Hematopoietic multipotent progenitor cell treated with erythropoietin and hydrocortisone succinate and interleukin-3 and kit ligand, for 17 days (in vitro differentiated cells): ENCODE measurements at regions not wholly inside any gene's neighbourhood (a gene's known extent, or its start where the extent isn't known, plus 50 kb on each side); places are given as distances from the start of the nearest gene placed in this dataset.

Experiments
- DNase-seq: peaks from one replicate; pipeline ENCODE4 v3.0.0-alpha.2; 2015; ENCODE audit warnings: low spot score

DNA sequence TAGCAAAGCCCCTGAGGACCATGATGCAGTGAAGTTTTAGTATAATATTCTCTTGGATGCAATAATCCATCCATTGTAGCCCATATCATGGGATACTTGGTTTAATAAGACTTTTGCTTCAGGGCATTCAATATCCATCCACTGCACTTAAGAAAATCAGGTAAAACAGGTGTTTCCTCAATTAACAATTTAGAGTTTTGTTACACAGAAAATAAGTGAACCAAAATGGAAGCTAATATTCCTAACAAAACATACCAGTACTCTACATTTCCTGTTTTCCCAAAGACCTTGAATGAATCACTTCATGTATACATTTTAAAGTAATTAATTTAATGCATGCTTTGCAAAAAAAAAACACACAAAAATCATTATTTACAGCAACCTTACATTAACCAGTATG is 305.6 kb downstream of the NR2F1-AS1 start:
- DNase-seq = no peak

DNA sequence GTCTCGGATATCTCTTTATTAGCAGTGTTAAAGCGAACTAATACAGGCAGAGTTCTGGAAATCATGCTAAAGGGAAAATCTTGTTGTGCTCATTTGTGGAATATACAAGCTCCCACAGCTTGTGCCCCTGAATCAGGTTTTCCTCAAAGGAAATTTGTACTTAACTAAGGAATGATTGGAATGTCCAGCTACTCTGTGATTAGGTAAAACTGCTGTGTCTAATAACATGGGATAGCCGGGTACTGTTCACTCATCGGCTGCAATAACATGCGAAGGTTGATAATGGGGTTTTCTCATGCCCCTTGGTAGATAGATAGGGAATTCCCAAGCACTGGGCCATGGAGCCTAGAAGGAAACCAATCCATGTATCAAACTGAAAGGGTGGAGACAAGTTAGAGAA is 306.7 kb downstream of the NR2F1-AS1 start:
- DNase-seq = no peak

DNA sequence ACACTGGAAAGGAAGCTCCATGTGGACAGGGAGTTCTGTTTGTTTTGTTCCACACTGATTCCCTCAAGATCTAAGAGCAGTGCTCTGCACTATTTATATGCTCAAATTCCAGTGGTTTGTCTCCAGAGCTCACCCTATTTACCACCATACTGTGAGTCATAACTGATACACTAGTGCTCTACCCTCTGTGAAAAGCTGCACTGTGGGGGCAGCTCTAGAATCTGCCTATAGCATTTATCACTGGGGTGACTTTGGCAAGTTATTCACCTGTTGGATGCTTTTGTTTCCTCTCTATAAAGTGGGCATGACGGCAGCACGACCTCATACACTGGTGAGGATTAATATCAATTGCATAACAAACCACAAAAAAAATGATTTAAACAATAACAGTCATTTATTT is 307.8 kb downstream of the NR2F1-AS1 start:
- DNase-seq = no peak

DNA sequence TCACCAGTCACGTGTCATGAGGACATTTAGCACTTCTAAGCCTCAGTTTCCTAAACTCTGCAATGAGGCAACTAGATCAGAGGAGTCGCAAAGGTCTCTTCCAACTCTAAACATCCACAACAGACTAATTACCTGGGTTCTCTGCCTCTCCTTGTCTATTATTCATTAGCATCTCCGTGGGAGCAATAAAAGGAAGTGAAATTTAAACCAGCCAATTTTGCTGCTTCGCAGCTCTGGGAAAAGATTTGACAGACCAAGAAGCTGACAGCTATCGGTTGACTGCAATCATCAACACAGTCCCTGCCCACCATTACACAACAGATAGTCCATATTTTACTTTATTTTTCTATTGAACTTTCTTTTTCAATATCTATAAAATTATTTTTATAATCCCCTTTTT is 308.9 kb downstream of the NR2F1-AS1 start:
- DNase-seq = no peak

DNA sequence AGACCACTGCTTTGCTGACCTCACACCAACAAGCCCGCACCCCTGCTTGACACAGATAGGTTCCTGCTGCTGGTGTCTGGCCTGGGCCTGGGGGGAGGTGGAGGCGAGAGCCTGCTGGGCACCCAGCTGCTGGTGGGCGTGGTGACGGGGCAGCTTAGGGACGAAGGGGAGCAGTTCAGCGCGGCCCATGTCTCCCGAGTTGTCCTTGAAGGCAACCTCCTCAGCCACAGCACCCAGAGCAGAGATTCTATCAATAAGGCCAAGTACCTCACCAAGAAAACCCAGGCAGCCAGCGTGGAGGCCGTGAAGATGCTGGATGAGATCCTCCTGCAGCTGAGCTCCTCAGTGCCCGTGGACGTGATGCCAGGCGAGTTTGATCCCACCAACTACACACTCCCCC is 313.3 kb downstream of the NR2F1-AS1 start:
- no peak for DNase-seq

DNA sequence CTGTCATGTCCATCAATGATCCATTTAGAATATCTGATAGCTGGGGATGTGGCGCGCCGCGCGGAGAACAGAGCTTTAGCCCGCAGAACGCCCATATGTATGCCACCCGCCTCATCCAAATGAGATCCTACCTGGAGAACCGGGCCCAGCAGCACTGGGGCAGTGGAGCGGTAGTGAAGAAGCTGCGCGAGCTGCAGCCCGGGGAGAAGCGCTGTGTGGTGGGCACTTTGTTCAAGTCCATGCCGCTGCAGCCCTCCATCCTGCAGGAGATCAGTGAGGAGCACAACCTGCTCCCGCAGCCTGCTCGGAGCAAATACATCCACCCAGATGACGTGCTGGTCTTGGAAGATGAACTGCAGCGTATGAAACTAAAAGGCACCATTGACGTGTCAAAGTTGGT is 313.7 kb downstream of the NR2F1-AS1 start:
- DNase-seq = no peak

DNA sequence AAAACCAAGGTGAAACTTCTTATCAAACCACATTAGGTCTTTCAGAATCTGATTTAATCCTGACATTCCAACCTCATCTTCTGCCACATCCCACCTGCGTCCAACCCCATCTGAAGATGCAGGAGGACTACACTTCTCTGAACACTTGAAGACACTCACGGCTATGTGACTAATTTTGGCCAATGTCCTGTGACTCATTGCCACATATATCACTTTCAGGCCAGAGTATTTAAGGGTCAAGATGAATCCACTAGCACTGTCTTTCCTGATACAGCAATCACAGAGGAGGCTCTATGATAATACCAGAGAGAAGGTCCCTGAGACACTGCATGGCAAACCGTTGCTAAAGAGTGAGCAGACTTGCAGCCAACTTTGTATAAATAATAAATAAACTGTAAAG is 323.4 kb downstream of the NR2F1-AS1 start:
- no peak for DNase-seq

DNA sequence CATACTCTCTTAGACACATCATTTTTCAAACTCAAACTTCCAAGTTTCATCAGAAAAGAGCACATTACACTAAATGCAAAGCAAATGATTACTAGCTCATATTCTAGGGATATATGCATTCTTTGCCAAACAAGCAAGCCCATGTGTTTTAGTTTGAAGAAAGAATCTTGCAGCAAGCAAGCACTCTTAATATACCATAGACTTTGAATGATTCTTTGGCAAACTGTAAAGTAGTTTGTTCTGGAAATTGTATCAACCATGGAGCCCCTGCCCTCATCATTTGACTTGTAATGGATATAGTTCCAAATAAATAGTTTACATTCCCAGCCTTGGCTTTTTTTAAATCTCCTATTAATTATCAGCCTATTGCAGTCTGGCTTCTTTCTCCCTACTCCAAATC is 325.2 kb downstream of the NR2F1-AS1 start:
- no peak for DNase-seq

DNA sequence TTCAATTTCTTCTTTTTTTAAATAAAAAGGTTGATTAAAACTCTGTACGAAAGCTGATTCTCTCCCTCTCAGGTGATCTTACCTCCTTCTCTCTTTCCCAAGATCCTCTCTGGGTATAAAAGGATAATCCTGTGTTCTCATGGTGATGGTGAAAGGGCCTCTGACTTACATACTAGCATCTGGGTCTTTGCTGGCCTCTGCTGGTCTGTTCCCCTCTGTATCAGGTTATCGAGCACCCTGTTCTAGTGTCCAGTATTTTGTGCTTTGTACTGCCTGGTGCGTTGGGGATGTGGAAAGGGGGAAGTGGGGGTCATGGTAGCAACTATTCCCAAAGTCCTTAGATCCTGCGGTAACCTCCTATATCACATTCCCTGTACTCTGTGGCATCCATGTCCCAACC is 328.9 kb downstream of the NR2F1-AS1 start:
- DNase-seq = no peak

DNA sequence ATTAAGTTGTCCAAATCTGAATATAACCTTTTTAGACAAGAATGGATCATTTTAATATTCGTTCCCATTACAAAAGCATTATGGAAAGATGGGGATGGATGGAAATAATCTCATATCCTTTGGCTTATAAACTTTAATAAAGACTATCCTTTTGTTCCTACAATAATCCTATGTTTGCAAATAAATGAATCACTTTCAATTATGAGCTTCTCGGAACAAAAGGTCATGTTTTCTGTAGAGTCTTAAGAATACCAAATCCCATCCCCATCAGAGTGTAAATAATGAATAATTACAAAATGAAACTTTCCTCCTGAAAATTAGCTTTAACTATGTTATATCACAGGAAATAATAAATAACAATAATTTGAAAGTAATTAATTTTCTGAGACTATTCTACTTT is 329.7 kb downstream of the NR2F1-AS1 start:
- DNase-seq = no peak

DNA sequence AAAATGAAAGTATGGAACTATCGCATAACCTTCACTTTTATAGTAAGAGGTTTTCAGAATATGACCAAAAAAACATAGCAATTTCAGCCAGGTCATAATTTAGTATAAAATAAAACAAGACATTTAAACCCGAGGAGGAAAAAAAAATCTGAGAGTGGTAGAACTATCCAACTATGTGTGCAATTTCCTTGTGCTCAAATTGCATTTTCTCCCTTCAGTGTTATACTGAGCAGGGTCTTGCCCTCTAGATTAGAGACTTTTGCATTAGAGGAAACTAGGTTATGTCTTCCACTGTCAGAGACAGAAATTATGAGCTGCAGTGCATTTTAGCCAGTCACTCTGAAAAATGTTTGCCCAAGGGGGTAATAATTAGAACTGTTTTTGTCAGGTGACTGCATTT is 330.6 kb downstream of the NR2F1-AS1 start:
- DNase-seq = no peak

DNA sequence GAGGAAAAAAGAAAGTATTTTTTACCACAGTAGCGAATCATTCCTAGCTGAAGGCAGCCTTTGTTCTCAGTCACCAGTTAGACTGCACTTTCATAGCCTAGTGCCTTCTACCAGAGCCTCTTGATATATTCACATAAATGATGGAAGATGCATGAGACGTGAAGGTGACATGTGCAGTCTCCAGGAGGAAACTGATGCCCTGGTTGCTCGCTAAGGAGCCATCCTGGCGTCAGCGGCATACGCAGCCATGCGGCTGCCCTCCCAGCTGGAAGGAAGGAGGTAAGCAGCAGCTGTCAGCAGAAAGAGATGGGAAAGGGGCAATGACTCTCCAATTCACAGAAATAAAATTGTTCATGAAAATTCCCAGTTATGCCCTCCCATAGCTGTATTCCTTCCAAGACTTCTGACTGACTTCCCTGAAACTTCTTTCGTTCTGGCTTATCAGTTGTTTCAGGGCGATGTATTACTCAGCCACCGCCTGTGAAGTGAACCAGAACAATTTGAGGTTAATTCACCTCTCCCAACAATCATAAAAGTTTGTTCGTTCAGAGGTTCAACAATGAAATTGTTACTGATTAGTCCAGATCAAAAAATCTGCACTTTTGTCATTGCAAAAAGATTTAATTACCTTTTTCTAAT is 331.2 kb downstream of the NR2F1-AS1 start:
- no peak for DNase-seq

DNA sequence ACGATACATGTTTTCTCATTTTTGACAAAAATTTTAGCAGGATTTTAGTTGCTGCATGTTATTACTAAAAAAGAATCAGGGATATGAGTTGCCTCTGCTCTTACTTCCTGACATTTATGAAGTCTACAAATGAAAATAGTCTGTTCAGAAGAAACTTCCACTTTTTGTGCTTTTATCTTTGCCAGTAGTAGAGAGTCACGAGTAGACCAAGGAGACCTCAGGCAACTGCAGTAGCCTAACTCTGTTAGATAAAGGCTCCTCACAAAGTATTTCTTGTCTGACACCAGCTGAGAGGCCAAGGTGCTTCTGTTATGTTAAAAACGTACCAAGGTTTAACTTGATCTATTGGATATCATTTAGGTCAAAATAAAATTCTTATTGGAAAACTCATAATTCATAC is 333.9 kb downstream of the NR2F1-AS1 start:
- DNase-seq = no peak

DNA sequence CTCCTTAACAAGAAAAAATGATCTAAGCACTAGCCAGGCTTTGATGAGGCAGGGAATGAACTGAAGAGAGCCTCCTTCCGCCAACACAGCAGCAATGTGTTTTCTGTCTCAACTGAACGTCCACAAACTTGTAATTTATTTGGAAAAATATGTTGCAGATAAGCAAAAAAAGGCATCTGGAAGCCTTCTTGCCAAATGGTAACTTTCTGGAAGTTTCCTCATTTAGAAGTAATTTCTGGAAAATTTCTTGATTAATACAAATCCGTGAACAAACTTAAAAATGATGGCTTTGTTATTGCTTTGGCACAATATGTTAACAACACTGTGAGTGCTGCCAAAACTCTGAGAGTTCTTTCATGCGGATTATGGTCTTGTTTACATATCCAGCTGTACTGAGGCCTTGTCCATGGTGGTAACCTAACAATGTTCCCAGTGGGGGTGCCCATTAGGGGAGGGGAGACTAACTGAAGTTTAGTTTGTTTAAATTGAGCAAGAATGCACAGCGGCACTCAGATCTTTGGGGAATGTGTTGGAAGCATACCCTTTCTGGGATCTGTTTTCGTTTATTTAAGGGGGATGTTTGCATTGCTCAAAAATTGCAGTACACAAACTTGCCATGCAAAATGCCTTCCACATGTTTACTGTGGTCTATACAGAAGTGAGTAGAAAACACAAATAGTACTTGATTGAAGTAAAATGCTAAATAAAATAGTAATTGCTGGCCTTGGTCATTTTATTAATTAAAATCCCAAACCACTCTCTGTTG is 334.7 kb downstream of the NR2F1-AS1 start:
- DNase-seq = no peak

DNA sequence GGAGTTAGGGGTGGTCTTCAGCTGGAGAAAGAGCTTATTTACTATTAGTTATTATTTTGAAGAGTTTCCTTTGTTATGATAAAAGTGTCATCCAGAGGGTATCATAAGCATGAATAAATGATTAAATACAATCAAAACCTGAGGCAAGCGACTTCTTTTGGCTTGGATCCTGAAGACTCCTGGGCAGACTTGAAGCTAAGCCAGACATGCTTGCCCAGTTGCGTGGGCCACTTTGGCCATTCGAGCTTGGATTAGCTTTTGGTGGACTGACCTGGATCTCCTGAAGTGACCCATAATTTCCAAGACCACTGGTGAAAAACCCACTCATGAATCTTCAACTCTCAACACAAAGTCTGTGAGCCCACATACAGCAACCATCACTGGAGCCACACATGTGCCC is 335.8 kb downstream of the NR2F1-AS1 start:
- no peak for DNase-seq

DNA sequence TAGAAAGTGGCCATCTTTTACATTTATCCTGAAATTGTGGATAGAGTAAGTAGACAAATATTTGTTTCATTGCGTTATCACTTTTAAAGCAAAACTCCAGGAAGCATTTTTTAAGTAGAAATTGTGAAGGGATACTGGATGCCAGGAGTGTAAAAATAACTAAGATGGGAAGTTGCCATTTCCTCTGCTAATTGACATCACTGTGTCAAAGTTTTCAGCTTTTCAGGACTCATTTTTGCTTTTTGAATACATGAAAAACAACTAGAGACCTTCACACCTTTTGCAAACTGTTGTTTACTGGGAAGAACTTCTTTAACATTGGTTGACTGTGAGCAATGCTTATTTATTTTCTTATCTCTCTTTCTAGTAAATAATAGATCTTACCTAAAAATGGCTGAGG is 337.5 kb downstream of the NR2F1-AS1 start:
- DNase-seq = no peak

DNA sequence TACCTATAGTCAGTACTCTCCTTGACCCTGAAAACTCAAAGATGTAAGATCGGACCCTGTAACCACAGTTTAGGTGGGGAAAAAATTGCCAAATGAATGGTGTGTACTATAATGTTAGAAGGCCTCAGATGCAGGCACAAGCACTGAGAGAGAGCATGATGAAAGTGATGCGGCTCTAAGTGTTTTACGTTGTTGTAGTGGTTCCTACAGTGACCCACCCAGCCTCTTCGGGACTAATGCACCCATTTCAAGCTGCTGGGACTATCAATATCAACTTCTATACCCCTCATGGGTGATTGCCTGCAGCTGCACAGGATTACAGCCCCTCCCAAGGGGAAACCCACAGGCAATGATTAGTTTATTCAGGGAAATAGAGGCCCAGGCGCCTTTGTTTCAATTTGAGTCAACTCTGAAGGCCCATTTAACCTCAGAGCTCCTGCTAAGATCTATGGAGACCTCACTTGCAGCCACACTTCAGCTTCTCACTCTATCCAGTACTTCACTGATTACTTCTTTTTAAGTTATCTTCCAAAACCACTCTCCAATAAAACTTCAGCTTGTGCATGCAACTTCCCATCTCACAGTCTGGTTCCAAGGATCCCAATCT is 340.7 kb downstream of the NR2F1-AS1 start:
- DNase-seq = no peak

DNA sequence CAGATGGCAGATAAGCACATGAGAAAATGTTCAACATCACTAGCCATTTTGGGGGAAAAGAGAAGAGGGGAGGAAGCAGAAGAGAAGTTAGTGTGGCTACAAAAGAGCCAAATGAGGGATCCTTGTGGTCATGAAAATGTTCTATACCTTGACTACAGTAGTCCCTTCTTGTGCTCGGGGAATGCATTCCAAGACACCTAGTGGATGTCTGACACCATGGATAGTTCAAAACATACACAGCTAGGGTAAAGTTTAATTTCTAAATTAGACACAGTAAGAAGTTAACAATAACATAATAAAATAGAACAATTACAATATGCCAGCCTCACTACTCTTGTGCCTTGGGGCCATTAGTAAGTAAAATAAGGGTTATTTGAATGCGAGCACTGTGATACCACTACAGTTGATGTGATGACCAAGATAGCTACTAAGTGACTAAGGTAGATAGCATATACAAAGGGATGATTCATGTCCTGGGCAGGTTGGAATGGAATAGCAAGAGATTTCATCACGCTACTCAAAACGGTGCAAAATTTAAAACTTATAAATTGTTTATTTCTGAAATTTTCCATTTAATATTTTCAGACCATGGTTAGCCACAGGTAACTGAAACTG is 344.1 kb downstream of the NR2F1-AS1 start:
- DNase-seq = no peak

DNA sequence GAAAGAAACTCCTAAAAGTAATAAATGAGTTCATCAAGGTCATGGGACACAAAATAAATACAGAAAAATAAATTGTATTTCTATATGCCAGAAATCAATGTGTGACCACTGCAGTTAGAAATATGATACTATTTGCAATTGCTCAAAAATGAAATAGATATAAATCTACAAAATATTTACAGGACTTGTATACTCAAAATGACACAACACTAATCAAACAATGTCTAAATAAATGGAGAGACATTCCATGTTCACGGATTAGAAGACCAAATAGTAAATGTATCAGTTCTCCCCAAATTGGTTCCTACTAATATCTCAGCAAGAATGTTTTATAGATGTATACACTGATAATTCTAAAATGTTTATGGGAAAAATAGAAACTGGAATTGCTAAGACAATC is 345.3 kb downstream of the NR2F1-AS1 start:
- DNase-seq = no peak

DNA sequence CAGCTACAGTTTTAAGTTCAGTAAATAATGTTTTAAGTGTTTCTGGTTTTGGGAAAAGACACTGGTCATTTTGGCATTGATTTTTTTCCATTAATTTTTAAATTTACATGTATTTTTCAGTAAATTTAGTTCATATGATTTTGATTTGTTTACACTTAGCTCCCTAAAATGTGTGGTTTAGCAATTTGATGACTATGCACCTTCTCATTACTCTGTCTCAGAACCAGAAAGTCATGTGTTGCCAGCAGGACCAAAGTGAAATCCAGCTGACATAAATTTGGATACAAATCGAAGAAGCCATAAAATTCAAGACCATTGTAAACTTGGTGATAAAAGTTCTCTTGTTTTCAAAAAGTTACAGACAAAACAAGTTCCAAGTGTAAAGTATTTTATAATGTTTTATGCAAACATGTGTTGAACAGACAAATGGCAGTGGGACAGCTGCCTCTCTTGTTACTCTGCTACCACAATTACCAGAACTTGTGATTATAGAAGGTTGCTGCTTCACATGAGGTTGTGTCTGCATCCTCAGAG is 354.8 kb downstream of the NR2F1-AS1 start:
- DNase-seq = no peak

DNA sequence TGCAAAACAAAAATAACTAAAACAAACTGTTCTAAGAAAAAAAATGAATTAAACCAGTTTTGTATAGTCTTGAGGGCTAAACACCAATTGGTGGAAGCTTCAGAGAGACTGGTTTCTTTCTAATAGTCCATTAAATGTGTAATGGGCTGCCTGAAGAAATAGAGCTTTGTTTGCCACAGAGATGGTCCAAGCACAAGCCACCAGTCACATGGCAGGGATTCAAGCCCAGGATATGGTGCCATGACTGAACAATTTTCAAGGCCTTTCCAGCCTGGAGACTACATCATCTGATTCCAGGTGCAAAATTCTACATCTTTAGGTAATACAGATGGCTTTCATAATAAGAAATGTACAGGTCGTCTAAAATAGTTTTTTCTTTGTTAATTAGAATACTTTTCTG is 355.3 kb downstream of the NR2F1-AS1 start:
- DNase-seq = no peak

DNA sequence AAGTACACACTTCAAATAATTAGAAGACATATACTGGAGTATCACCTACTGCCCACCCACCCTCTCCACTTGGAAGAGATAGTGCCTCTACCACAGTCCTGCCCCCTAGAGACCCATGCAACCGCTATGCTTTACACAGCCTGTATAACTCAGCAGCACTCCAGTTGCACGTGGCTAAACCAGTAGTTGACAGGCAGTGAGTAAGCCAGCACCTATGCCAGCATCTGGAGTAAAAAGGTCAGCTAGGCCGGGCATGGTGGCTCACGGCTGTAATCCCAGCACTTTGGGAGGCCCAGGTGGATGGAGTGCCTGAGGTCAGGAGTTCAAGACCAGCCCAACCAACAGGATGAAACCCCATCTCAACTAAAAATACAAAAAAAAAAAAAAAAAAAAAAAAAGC is 356.4 kb downstream of the NR2F1-AS1 start:
- no peak for DNase-seq

DNA sequence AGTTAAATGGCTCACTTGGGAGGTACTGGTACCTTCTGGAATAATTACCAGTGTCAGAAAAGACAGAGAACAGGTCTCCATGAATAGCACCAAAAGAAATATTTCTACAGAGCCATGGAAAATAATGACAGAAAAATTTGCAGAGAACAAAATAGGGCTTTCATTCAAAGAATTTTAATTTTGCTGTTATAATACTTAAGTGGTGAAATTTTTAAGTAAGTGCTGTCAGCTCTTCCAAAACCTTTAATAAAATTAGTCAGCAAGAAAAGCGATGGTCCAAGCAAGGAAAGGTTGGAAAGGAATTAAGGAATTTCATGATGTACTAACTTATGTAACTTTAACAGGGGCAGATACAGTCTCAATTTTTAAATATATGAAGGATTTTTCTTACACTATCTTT is 359.2 kb downstream of the NR2F1-AS1 start:
- no peak for DNase-seq
